HG03520 (cell line): ENCODE measurements at regions not wholly inside any gene's neighbourhood (a gene's known extent, or its start where the extent isn't known, plus 50 kb on each side); places are given as distances from the start of the nearest gene placed in this dataset.
"Not testable (repeated sequence)": the region's sequence is repeated elsewhere in the genome, so short reads cannot be mapped to it uniquely, and the experiment has no call there.

Experiments used
- ATAC-seq: cut with Tn5 transposase; IDR thresholded peaks from one replicate; pipeline ENCODE4 v1.9.1; 2021; ENCODE audit warnings: mild to moderate bottlenecking, moderate library complexity; ENCODE audit not compliant: unreplicated experiment

- ATAC-seq: no peak
Measured at GRCh38 chr11:96508861-96509260, 119.0 kb downstream of the JRKL start.

GRCh38 chr11:96520939-96521338 lies 131.1 kb downstream of the JRKL start:
- ATAC-seq: no peak

GRCh38 chr11:96523656-96524055 lies 133.8 kb downstream of the JRKL start:
- ATAC-seq: no peak

- ATAC-seq: no peak
Measured at GRCh38 chr11:96524475-96524874, 134.7 kb downstream of the JRKL start.

GRCh38 chr11:96530473-96530872 lies 140.7 kb downstream of the JRKL start:
- ATAC-seq: no peak

GRCh38 chr11:96538104-96538503 lies 148.3 kb downstream of the JRKL start:
- ATAC-seq: peak; percentile 69

GRCh38 chr11:96538622-96539021 lies 148.8 kb downstream of the JRKL start:
- peak; percentile 7 for ATAC-seq

- no peak for ATAC-seq
Measured at GRCh38 chr11:96540875-96541274, 151.1 kb downstream of the JRKL start.

- no peak for ATAC-seq
Measured at GRCh38 chr11:96543177-96543576, 153.4 kb downstream of the JRKL start.

- not testable (repeated sequence) for ATAC-seq
Measured at GRCh38 chr11:96545192-96545591, 155.4 kb downstream of the JRKL start.

- no peak for ATAC-seq
Measured at GRCh38 chr11:96551136-96551535, 161.3 kb downstream of the JRKL start.

GRCh38 chr11:96554236-96554820 lies 164.5 kb downstream of the JRKL start:
- ATAC-seq: no peak

- not testable (repeated sequence) for ATAC-seq
Measured at GRCh38 chr11:96555826-96556225, 166.0 kb downstream of the JRKL start.

GRCh38 chr11:96560727-96561126 lies 170.9 kb downstream of the JRKL start:
- ATAC-seq: not testable (repeated sequence)

GRCh38 chr11:96567176-96567575 lies 177.4 kb downstream of the JRKL start:
- no peak for ATAC-seq

- no peak for ATAC-seq
Measured at GRCh38 chr11:96567667-96568066, 177.9 kb downstream of the JRKL start.

GRCh38 chr11:96576383-96576782 lies 186.6 kb downstream of the JRKL start:
- no peak for ATAC-seq

- ATAC-seq: no peak
Measured at GRCh38 chr11:96578379-96578778, 188.6 kb downstream of the JRKL start.

GRCh38 chr11:96579656-96580055 lies 189.8 kb downstream of the JRKL start:
- no peak for ATAC-seq

- ATAC-seq: no peak
Measured at GRCh38 chr11:96580476-96581040, 190.7 kb downstream of the JRKL start.

- not testable (repeated sequence) for ATAC-seq
Measured at GRCh38 chr11:96585944-96586880, 196.4 kb downstream of the JRKL start.

GRCh38 chr11:96588793-96589192 lies 199.0 kb downstream of the JRKL start:
- ATAC-seq: not testable (repeated sequence)
